Keratinocyte (primary cell): ENCODE measurements at regions not wholly inside any gene's neighbourhood (a gene's known extent, or its start where the extent isn't known, plus 50 kb on each side); places are given as distances from the start of the nearest gene placed in this dataset.

Experiments used
- DNase-seq: peaks from one replicate; pipeline ENCODE4 v3.0.0-alpha.2; 2011; ENCODE audit warnings: low read depth, missing footprints, low spot score
- FAIRE-seq: peaks from 2 replicates; lab custom pipeline; 2011; peaks lifted over from hg19 to GRCh38; lab: Jason Lieb, UNC
- H2AFZ ChIP-seq: 2 replicates; pipeline ENCODE4 v1.6.0; 2012; ENCODE audit warnings: low read length, control low read depth, inconsistent platforms; ENCODE audit not compliant: control insufficient read depth
- H3K27ac ChIP-seq: 2 replicates; pipeline ENCODE4 v1.5.1; 2011; ENCODE audit warnings: low read length; ENCODE audit not compliant: control insufficient read depth, insufficient read depth
- H3K27me3 ChIP-seq: 3 replicates; pipeline ENCODE4 v1.6.0; 2011; ENCODE audit warnings: low read length; ENCODE audit not compliant: control insufficient read depth, insufficient read depth; ENCODE audit errors: extremely low read depth
- H3K36me3 ChIP-seq, 2 experiments: 2 replicates in 1 of 2; 3 replicates in 1 of 2; pipeline ENCODE4 v1.5.1; 2011; ENCODE audit warnings: low read length in 2 of 2, mild to moderate bottlenecking in 1 of 2; ENCODE audit not compliant: control insufficient read depth in 2 of 2, insufficient read depth in 2 of 2; ENCODE audit errors: extremely low read depth in 1 of 2
- H3K4me1 ChIP-seq: 3 replicates; pipeline ENCODE4 v1.5.1; 2011; ENCODE audit warnings: low read length; ENCODE audit not compliant: control insufficient read depth, insufficient read depth; ENCODE audit errors: extremely low read depth
- H3K4me2 ChIP-seq: 3 replicates; pipeline ENCODE4 v1.6.0; 2011; ENCODE audit warnings: low read depth, low read length; ENCODE audit not compliant: control insufficient read depth, insufficient read depth; ENCODE audit errors: extremely low read depth
- H3K4me3 ChIP-seq, 3 experiments: fragments of 200-600 bp in 1 of 3; sonication (generic) in 1 of 3; 2 replicates in 2 of 3; 3 replicates in 1 of 3; pipeline ENCODE4 v1.5.1; 2011 to 2016; ENCODE audit warnings: low read length in 3 of 3, mild to moderate bottlenecking in 3 of 3, control low read depth in 2 of 3, inconsistent platforms in 1 of 3, low read depth in 1 of 3, mixed read lengths in 1 of 3, mixed run types in 1 of 3, moderate library complexity in 1 of 3; ENCODE audit not compliant: control insufficient read depth in 2 of 3, insufficient read depth in 2 of 3; ENCODE audit errors: extremely low read depth in 1 of 3
- H3K79me2 ChIP-seq: 2 replicates; pipeline ENCODE4 v1.6.0; 2012; ENCODE audit warnings: low read length; ENCODE audit not compliant: control insufficient read depth, insufficient read depth
- H3K9ac ChIP-seq: 3 replicates; pipeline ENCODE4 v1.6.0; 2011; ENCODE audit warnings: low read length; ENCODE audit not compliant: control insufficient read depth, insufficient read depth; ENCODE audit errors: extremely low read depth
- H3K9me1 ChIP-seq: 3 replicates; pipeline ENCODE4 v1.6.0; 2011; ENCODE audit warnings: low read length; ENCODE audit not compliant: control insufficient read depth, insufficient read depth; ENCODE audit errors: extremely low read depth
- H3K9me3 ChIP-seq: 2 replicates; pipeline ENCODE4 v1.5.1; 2012; ENCODE audit warnings: low read depth, low read length; ENCODE audit not compliant: control insufficient read depth
- H4K20me1 ChIP-seq: 3 replicates; pipeline ENCODE4 v1.6.0; 2011; ENCODE audit warnings: low read length; ENCODE audit not compliant: control insufficient read depth, insufficient read depth; ENCODE audit errors: extremely low read depth
- EZH2 ChIP-seq: IDR thresholded peaks from one replicate; pipeline ENCODE4 v1.6.1; 2012; ENCODE audit warnings: inconsistent platforms, mild to moderate bottlenecking, low read length, moderate library complexity
- dilution Hi-C: fragments of 300-500 bp; cut with MboI; formaldehyde crosslinking; loops from one replicate; pipeline ENCODE4 v1.7.0; 2020; ENCODE audit warnings: low sequenced_read_pairs; ENCODE audit not compliant: extremely low pct_ligation_motif_present
- TF ChIP-seq, protein P1 (sequence below), 3 experiments: IDR thresholded peaks in 1 of 3; conservative IDR thresholded peaks in 1 of 3; optimal IDR thresholded peaks in 1 of 3; 2 replicates in 2 of 3; 3 replicates in 1 of 3; pipeline versions ENCODE3 to v1.5.1; 2011; ENCODE audit warnings: low read length in 3 of 3, mild to moderate bottlenecking in 3 of 3, moderate library complexity in 2 of 3, control low read depth in 1 of 3, inconsistent platforms in 1 of 3; ENCODE audit not compliant: insufficient read depth in 2 of 3; ENCODE audit errors: extremely low read depth in 1 of 3

DNA sequence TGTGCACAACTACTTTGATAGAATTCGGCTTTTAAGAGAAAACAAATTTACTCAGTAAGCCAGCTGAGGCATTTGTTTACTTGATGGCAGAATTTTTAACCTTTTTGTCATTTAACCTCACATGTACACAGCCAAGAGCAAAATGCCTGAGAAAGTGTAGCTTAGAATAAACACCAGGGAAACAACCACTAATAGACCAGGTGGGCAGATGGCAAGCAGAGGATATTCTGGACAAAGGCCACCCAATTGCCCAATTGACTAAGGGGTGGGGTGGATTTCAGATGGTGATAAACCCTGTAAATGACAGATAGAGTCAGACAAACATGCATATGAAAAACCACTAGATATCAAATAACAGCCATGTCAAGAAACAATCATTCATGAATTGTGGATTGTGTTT is 190.7 kb upstream of the FBXL4 start:
- Histone ChIP-seq H2AFZ (no peak overlapping the region), H3K4me3 (no peak overlapping the region), H4K20me1 (no peaks in the 10 kb centered on the region), H3K4me2 (no peak overlapping the region), H3K79me2 (no peaks in the 10 kb centered on the region), H3K27me3 (no peaks in the 10 kb centered on the region), H3K9me1 (no peaks in the 10 kb centered on the region), H3K9ac (no peak overlapping the region), H3K27ac (no peak overlapping the region), H3K9me3 (no peaks in the 10 kb centered on the region), H3K36me3 (no peaks in the 10 kb centered on the region), H3K4me1 (no peaks in the 10 kb centered on the region)
- TF ChIP-seq EZH2 = no peak
- TF ChIP-seq, protein P1, sequence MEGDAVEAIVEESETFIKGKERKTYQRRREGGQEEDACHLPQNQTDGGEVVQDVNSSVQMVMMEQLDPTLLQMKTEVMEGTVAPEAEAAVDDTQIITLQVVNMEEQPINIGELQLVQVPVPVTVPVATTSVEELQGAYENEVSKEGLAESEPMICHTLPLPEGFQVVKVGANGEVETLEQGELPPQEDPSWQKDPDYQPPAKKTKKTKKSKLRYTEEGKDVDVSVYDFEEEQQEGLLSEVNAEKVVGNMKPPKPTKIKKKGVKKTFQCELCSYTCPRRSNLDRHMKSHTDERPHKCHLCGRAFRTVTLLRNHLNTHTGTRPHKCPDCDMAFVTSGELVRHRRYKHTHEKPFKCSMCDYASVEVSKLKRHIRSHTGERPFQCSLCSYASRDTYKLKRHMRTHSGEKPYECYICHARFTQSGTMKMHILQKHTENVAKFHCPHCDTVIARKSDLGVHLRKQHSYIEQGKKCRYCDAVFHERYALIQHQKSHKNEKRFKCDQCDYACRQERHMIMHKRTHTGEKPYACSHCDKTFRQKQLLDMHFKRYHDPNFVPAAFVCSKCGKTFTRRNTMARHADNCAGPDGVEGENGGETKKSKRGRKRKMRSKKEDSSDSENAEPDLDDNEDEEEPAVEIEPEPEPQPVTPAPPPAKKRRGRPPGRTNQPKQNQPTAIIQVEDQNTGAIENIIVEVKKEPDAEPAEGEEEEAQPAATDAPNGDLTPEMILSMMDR (optimal IDR thresholded peaks at IDR 0.05 in 1 of 3, IDR thresholded peaks at IDR 0.05 in 1 of 3, conservative IDR thresholded peaks at IDR 0.05 in 1 of 3; ENCODE audit: extremely low read depth in 1 of 3, insufficient read depth in 2 of 3, low read length in 3 of 3) = no peak
- dilution Hi-C loops = no loop called here
- FAIRE-seq (no peak), DNase-seq (no peak)

DNA sequence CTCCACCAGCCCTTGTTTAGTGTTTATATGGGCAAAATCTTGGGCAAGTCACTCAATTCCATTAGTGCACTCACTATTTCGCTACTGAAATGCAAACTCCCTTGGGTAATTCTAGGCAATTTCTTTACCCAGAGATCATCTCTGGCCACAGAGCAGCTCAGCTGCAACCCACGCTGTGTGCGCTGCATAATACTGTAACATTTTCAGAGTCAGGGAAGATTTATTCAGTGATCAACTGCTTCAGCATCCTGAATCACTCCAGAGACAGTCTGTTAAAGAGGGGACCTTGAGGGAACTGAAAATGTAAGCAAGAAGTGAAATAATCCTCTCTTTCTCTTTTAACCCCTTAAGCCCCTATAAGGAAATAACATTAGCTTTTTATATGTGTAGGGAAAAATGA is 189.6 kb upstream of the FBXL4 start:
- no peak overlapping the region for H3K9ac ChIP-seq
- no peak overlapping the region for H3K4me3 ChIP-seq
- no peak overlapping the region for H3K4me2 ChIP-seq
- no peak for FAIRE-seq
- no peaks in the 10 kb centered on the region for H3K4me1 ChIP-seq
- DNase-seq = no peak
- H2AFZ ChIP-seq = no peak overlapping the region
- no peaks in the 10 kb centered on the region for H4K20me1 ChIP-seq
- TF ChIP-seq EZH2 = no peak
- TF ChIP-seq, protein P1 (optimal IDR thresholded peaks at IDR 0.05 in 1 of 3, IDR thresholded peaks at IDR 0.05 in 1 of 3, conservative IDR thresholded peaks at IDR 0.05 in 1 of 3; ENCODE audit: extremely low read depth in 1 of 3, insufficient read depth in 2 of 3, low read length in 3 of 3) = no peak
- H3K27ac ChIP-seq = no peak overlapping the region
- no peaks in the 10 kb centered on the region for H3K9me1 ChIP-seq
- H3K79me2 ChIP-seq = no peaks in the 10 kb centered on the region
- no peaks in the 10 kb centered on the region for H3K27me3 ChIP-seq
- no peaks in the 10 kb centered on the region for H3K36me3 ChIP-seq
- dilution Hi-C loops = no loop called here
- H3K9me3 ChIP-seq = no peaks in the 10 kb centered on the region
